ENCODE measurements at regions not wholly inside any gene's neighbourhood (a gene's known extent, or its start where the extent isn't known, plus 50 kb on each side); places are given as distances from the start of the nearest gene placed in this dataset.

DNA sequence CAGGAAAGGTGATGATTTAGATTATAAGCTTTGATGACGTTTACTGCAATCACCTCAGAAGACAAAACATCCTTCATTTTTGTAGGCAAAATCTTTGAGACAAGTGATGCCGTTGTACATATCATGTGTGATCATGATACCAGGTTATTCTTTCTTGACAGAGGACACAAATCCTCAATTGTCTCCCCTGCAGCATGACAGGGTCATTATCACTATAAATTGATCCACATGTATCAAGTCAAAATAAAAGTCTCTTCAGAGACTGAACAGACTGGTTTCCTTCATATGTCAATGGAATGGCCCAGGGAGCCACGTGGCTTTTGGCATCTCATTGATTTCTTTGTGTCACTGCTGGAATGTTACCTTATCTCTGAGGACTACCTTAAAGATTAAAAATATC is 995.7 kb downstream of the FLRT2 start:
- H3K9ac ChIP-seq (ENCODE audit: insufficient read depth, low read depth, low read length): no peak overlapping the region
- H3K36me3 ChIP-seq (replicated peaks in 1 of 2; ENCODE audit: control insufficient read depth in 1 of 2, insufficient read depth in 2 of 2, low read length in 2 of 2): no peaks in the 10 kb centered on the region
- no peak overlapping the region for H3K27ac ChIP-seq (ENCODE audit: extremely low read length, insufficient read depth, low read length)
- H3K79me2 ChIP-seq (ENCODE audit: insufficient read depth, low read length): no peaks in the 10 kb centered on the region
- H4K20me1 ChIP-seq (ENCODE audit: insufficient read depth, low read length): no peaks in the 10 kb centered on the region
- FAIRE-seq (no peak), ATAC-seq (no peak), DNase-seq (ENCODE audit: low spot score) (no peak)
- CTCF ChIA-PET (ENCODE audit: low intra/inter-chr PET ratio, low total read pairs): no interaction called here
- H3K27me3 ChIP-seq (ENCODE audit: control insufficient read depth in 1 of 2, insufficient read depth in 2 of 2, low read length in 2 of 2): no peaks in the 10 kb centered on the region
- BruUV-seq (replicated peaks): no TSS peak
- H3K4me3 ChIP-seq (replicated peaks in 1 of 3; ENCODE audit: insufficient read depth in 1 of 3, low read depth in 2 of 3, low read length in 3 of 3): no peak overlapping the region
- POLR2A ChIA-PET: no interaction called here
- H3K4me1 ChIP-seq (ENCODE audit: insufficient read depth, low read length): no peaks in the 10 kb centered on the region
- WGBS (ENCODE audit: low lambda C conversion rate): 4% methylated on average over 3 of the region's 3 CpGs
- in situ Hi-C loops (cut with HindIII; ENCODE audit: extremely low pct_ligation_motif_present, low pct_unique_long_range_greater_than_20kb) (no loop called here), intact Hi-C loops (cut with micrococcal nuclease; ENCODE audit: unreplicated experiment) (no loop called here)
- TF ChIP-seq KLF16 (CRISPR knock-in tag; IDR thresholded peaks at IDR 0.05): no peak
- TF ChIP-seq SNAI1 (CRISPR knock-in tag; IDR thresholded peaks at IDR 0.05; ENCODE audit: borderline replicate concordance): no peak
- no peak for TF ChIP-seq MAFF (IDR thresholded peaks at IDR 0.05; ENCODE audit: low read depth, low read length)
- TF ChIP-seq, protein P1, sequence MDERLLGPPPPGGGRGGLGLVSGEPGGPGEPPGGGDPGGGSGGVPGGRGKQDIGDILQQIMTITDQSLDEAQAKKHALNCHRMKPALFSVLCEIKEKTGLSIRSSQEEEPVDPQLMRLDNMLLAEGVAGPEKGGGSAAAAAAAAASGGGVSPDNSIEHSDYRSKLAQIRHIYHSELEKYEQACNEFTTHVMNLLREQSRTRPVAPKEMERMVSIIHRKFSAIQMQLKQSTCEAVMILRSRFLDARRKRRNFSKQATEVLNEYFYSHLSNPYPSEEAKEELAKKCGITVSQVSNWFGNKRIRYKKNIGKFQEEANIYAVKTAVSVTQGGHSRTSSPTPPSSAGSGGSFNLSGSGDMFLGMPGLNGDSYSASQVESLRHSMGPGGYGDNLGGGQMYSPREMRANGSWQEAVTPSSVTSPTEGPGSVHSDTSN (CRISPR knock-in tag; IDR thresholded peaks at IDR 0.05): no peak
- no peak for TF ChIP-seq IRF2 (CRISPR knock-in tag; IDR thresholded peaks at IDR 0.05)
- TF ChIP-seq CHD4 (IDR thresholded peaks at IDR 0.05; ENCODE audit: borderline replicate concordance, low read length): no peak
- TF ChIP-seq, protein P2, sequence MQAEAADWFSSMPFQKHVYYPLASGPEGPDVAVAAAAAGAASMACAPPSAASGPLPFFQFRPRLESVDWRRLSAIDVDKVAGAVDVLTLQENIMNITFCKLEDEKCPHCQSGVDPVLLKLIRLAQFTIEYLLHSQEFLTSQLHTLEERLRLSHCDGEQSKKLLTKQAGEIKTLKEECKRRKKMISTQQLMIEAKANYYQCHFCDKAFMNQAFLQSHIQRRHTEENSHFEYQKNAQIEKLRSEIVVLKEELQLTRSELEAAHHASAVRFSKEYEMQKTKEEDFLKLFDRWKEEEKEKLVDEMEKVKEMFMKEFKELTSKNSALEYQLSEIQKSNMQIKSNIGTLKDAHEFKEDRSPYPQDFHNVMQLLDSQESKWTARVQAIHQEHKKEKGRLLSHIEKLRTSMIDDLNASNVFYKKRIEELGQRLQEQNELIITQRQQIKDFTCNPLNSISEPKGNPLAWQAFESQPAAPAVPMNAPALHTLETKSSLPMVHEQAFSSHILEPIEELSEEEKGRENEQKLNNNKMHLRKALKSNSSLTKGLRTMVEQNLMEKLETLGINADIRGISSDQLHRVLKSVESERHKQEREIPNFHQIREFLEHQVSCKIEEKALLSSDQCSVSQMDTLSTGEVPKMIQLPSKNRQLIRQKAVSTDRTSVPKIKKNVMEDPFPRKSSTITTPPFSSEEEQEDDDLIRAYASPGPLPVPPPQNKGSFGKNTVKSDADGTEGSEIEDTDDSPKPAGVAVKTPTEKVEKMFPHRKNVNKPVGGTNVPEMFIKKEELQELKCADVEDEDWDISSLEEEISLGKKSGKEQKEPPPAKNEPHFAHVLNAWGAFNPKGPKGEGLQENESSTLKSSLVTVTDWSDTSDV (CRISPR knock-in tag; IDR thresholded peaks at IDR 0.05): no peak
- TF ChIP-seq, protein P3, sequence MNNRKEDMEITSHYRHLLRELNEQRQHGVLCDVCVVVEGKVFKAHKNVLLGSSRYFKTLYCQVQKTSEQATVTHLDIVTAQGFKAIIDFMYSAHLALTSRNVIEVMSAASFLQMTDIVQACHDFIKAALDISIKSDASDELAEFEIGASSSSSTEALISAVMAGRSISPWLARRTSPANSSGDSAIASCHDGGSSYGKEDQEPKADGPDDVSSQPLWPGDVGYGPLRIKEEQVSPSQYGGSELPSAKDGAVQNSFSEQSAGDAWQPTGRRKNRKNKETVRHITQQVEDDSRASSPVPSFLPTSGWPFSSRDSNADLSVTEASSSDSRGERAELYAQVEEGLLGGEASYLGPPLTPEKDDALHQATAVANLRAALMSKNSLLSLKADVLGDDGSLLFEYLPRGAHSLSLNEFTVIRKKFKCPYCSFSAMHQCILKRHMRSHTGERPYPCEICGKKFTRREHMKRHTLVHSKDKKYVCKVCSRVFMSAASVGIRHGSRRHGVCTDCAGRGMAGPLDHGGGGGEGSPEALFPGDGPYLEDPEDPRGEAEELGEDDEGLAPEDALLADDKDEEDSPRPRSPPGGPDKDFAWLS (CRISPR knock-in tag; IDR thresholded peaks at IDR 0.05; ENCODE audit: borderline replicate concordance): no peak
- no peak for TF ChIP-seq PAX8 (CRISPR knock-in tag; IDR thresholded peaks at IDR 0.05; ENCODE audit: borderline replicate concordance)
- TF ChIP-seq PHB2 (IDR thresholded peaks at IDR 0.05; ENCODE audit: partially characterized antibody): no peak
- TF ChIP-seq RXRA (CRISPR knock-in tag; IDR thresholded peaks at IDR 0.05): no peak
- no peak for TF ChIP-seq NONO (IDR thresholded peaks at IDR 0.05)
- no peak for TF ChIP-seq NONO (CRISPR knock-in tag; conservative IDR thresholded peaks at IDR 0.05)
- no peak for TF ChIP-seq ZNF570 (CRISPR knock-in tag; IDR thresholded peaks at IDR 0.05; ENCODE audit: borderline replicate concordance)
- H3K4me2 ChIP-seq (ENCODE audit: low read depth, low read length): no peak overlapping the region
- H2AFZ ChIP-seq (ENCODE audit: low read length): no peak overlapping the region
- no peaks in the 10 kb centered on the region for H3K9me3 ChIP-seq (ENCODE audit: low read length)
